ENCODE measurements at regions not wholly inside any gene's neighbourhood (a gene's known extent, or its start where the extent isn't known, plus 50 kb on each side); places are given as distances from the start of the nearest gene placed in this dataset.

DNA sequence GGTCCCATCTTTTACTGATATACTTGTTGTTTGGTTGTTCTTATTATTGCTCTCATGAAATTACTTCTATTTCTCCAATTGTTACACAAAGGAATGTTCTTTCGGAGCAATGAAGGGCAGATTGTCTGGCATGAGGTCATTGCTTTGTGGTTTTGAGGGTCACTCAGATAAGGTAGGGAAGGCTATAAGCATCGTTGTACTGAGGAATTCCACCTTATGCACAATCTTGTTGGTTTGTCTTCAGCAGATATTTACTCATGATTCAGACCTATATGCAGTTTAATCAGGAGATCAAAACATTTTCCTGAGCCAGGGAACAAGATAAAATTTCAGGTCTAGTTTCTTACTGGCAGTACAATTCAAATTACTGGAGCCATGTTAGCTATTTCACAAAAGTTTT lies 163.0 kb upstream of the SPHKAP start:
- Histone ChIP-seq H3K36me3 (ENCODE audit: control insufficient read depth in 4 of 4, insufficient read depth in 3 of 4, low read depth in 1 of 4, low read length in 3 of 4) (no peaks in the 10 kb centered on the region), H3K9ac (ENCODE audit: low read depth in 1 of 2, low read length in 2 of 2) (no peak overlapping the region), H3K4me3 (ENCODE audit: low read depth in 1 of 3, low read length in 3 of 3) (no peak overlapping the region), H3K27me3 (ENCODE audit: control insufficient read depth in 4 of 4, insufficient read depth in 4 of 4, low read length in 3 of 4) (peaks cover 0 to 3% (median 0%) of the 10 kb centered on the region in 4 donors), H3K27ac (ENCODE audit: low read depth in 1 of 2, low read length in 2 of 2) (no peak overlapping the region), H3K9me3 (ENCODE audit: control insufficient read depth in 4 of 4, low read length in 3 of 4) (no peaks in the 10 kb centered on the region), H3K4me1 (ENCODE audit: control insufficient read depth in 4 of 4, insufficient read depth in 4 of 4, low read length in 3 of 4) (no peaks in the 10 kb centered on the region)
- no peak for DNase-seq (ENCODE audit: low spot score)
- TF ChIP-seq HNF4G (IDR thresholded peaks at IDR 0.05) = no peak
- TF ChIP-seq, protein P1, sequence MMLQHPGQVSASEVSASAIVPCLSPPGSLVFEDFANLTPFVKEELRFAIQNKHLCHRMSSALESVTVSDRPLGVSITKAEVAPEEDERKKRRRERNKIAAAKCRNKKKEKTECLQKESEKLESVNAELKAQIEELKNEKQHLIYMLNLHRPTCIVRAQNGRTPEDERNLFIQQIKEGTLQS (IDR thresholded peaks at IDR 0.05) = no peak
- no peak for TF ChIP-seq SP1 (IDR thresholded peaks at IDR 0.05)
- TF ChIP-seq NR2F2 (IDR thresholded peaks at IDR 0.05) = no peak
- TF ChIP-seq RXRA (IDR thresholded peaks at IDR 0.05) = no peak
- no peak for TF ChIP-seq HNF4A (conservative IDR thresholded peaks at IDR 0.05)
- TF ChIP-seq, protein P2, sequence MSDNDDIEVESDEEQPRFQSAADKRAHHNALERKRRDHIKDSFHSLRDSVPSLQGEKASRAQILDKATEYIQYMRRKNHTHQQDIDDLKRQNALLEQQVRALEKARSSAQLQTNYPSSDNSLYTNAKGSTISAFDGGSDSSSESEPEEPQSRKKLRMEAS (IDR thresholded peaks at IDR 0.05) = no peak
- no peak for TF ChIP-seq GABPA (IDR thresholded peaks at IDR 0.05 in 1 of 2, conservative IDR thresholded peaks at IDR 0.05 in 1 of 2)
- no peak for TF ChIP-seq RAD21 (IDR thresholded peaks at IDR 0.05)
- TF ChIP-seq YY1 (IDR thresholded peaks at IDR 0.05) = no peak
- no peak for TF ChIP-seq EGR1 (IDR thresholded peaks at IDR 0.05; ENCODE audit: low read depth in 2 of 2)
- TF ChIP-seq FOXA2 (IDR thresholded peaks at IDR 0.05) = no peak
- TF ChIP-seq TAF1 (conservative IDR thresholded peaks at IDR 0.05) = no peak
- TF ChIP-seq, protein P3, sequence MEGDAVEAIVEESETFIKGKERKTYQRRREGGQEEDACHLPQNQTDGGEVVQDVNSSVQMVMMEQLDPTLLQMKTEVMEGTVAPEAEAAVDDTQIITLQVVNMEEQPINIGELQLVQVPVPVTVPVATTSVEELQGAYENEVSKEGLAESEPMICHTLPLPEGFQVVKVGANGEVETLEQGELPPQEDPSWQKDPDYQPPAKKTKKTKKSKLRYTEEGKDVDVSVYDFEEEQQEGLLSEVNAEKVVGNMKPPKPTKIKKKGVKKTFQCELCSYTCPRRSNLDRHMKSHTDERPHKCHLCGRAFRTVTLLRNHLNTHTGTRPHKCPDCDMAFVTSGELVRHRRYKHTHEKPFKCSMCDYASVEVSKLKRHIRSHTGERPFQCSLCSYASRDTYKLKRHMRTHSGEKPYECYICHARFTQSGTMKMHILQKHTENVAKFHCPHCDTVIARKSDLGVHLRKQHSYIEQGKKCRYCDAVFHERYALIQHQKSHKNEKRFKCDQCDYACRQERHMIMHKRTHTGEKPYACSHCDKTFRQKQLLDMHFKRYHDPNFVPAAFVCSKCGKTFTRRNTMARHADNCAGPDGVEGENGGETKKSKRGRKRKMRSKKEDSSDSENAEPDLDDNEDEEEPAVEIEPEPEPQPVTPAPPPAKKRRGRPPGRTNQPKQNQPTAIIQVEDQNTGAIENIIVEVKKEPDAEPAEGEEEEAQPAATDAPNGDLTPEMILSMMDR (IDR thresholded peaks at IDR 0.05; ENCODE audit: low read depth, low read length, missing input control) = no peak
- no peak for TF ChIP-seq JUND (IDR thresholded peaks at IDR 0.05)
- WGBS = 55% methylated on average over 2 of the region's 2 CpGs

DNA sequence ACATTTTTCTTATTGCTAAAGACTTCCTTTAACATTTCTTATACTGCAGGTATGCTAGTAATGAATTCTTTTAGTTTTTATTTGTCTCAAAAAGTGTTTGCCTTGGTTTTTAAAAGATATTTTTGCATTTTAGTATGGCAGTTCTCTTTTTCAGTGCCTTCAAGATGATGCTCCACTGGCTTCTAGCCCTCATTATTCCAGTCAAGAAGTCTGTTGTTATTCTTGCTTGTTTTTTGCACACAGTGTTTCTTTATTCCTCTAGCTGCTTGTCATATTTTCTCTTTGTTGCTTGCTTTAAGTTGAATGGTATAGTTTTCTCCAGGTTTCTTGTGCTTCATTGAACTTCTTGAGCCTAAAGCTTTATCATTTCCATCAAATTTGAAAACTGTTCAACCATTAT lies 158.0 kb upstream of the SPHKAP start:
- no peaks in the 10 kb centered on the region for H3K36me3 ChIP-seq (ENCODE audit: control insufficient read depth in 4 of 4, insufficient read depth in 3 of 4, low read depth in 1 of 4, low read length in 3 of 4)
- H3K9ac ChIP-seq (ENCODE audit: low read depth in 1 of 2, low read length in 2 of 2) = no peak overlapping the region
- no peak overlapping the region for H3K4me3 ChIP-seq (ENCODE audit: low read depth in 1 of 3, low read length in 3 of 3)
- no peak overlapping the region for H3K27ac ChIP-seq (ENCODE audit: low read depth in 1 of 2, low read length in 2 of 2)
- TF ChIP-seq RAD21 (IDR thresholded peaks at IDR 0.05) (no peak), GABPA (IDR thresholded peaks at IDR 0.05 in 1 of 2, conservative IDR thresholded peaks at IDR 0.05 in 1 of 2) (no peak), FOXA1 (IDR thresholded peaks at IDR 0.05) (no peak), HNF4A (conservative IDR thresholded peaks at IDR 0.05) (no peak), HNF4G (IDR thresholded peaks at IDR 0.05) (no peak), RXRA (IDR thresholded peaks at IDR 0.05) (no peak)
- TF ChIP-seq, protein P1 (IDR thresholded peaks at IDR 0.05) = no peak
- TF ChIP-seq, protein P3 (IDR thresholded peaks at IDR 0.05; ENCODE audit: low read depth, low read length, missing input control) = no peak
- DNase-seq (ENCODE audit: low spot score) = no peak
- H3K9me3 ChIP-seq (ENCODE audit: control insufficient read depth in 4 of 4, low read length in 3 of 4) = peaks cover 0 to 1% (median 0%) of the 10 kb centered on the region in 4 donors
- no peaks in the 10 kb centered on the region for H3K4me1 ChIP-seq (ENCODE audit: control insufficient read depth in 4 of 4, insufficient read depth in 4 of 4, low read length in 3 of 4)
- peaks cover 0 to 4% (median 2%) of the 10 kb centered on the region in 4 donors for H3K27me3 ChIP-seq (ENCODE audit: control insufficient read depth in 4 of 4, insufficient read depth in 4 of 4, low read length in 3 of 4)

Data from liver (tissue), 8 donors.